Hindlimb muscle (tissue), 1 donor: ENCODE measurements at regions not wholly inside any gene's neighbourhood (a gene's known extent, or its start where the extent isn't known, plus 50 kb on each side); places are given as distances from the start of the nearest gene placed in this dataset.
"Not testable (repeated sequence)": the region's sequence is repeated elsewhere in the genome, so short reads cannot be mapped to it uniquely, and the experiment has no call there.

Experiments used
- DNase-seq: peaks from one replicate; pipeline ENCODE4 v3.0.0-alpha.2; 2013

DNA sequence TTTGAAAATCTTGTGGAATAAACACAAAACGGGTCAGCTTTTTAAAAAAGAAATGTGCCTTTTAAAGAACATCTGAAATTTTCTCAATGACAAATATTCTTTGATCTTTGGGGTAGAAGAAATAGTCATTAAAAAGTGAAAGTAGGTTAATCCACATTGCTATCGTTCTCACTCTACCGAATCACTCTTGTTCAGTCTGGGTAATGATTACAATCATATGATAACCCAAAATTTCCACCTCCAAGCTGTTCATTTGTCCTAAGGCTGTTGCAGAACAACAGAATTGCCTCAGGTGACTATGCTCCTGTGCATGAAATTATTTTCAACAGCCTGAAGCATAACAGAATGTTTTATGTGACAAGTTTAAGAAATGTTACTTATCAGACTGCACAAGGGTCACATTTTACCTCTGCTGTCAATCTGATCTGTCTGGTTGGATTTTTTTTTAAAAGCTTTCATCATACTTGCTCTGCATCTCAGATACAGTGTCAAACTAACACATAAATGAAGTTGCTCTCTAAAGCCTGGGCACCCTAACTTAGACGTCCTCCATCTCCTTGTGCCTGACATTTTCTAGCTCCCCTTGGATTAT, 227.3 kb downstream of the LURAP1L start:
- no peak for DNase-seq

DNA sequence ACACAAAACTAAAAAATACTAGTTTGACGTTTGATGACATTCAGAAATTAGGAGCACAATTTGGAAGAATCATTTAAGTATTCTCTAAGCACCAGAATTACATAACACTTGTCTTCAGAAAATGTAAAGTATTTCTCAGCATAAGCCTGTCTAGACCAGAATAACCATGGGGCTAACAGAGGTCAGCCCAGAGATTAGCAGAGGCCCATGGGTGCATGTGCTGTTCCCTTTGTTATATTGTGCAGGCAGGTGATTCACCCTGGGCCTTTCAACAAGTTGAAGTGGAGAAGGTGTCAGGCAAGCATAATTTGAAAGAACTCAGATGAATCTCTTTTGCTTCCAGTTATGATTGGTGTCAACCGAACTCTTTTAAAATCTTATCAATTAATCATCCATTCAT, 227.9 kb downstream of the LURAP1L start:
- no peak for DNase-seq

DNA sequence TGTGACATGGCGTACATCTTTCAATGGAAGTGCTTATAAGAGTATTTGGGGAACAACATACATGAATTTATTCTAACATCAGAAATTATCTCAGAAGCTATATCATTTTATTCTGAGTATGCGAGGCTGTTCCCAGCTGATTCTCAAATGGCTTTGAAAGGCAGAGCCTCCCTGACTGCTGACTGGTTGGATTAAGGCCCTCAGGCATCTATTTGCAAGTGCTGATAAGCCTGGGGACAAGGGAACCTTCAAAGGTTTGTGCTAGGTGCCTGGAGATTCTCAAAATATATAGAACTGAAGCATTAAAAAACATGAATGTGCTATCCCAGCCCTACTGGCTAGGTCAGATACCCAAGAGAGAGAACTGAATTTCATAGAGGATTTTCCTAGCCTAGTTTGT, 235.1 kb downstream of the LURAP1L start:
- DNase-seq, result no peak

DNA sequence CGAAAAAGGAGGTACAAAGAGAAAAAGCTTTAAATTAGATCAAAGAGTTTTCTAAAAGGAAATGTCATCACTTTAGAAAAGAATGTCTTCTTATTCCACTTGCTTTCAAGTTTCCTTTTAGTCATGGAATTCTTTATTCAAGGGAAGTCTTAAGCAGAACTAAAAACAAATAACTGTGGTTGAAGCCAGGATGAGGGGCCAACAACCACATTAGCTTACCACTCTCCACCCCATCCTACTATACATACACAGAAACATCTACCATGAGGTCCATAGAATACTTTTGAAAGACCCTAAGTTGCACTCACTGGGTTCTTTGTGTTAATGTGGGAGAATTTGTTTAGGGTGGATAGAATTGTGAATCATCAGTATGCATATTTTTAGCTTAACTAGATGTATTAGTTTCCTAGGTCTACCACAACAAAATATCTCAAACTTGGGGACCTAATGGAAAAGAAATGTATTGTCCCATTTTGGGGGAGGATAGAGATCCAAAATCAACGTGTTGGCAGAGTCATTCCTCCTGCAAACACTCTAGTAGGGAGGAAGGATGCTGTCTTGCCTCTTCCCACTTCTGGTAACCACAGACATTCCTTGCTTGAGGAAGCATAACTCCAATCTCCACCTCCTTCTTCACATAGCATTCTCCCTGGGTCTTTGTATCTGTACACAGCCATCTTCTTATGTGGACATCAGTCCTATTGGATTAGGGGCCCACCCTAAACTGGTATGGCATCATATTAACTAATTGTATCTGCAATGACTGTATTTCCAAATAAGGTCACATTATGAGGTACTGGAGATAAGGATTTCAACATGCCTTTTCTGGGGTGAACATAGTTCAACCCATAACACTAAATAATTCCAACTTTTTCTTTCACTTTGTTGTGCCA, 239.4 kb downstream of the LURAP1L start:
- DNase-seq, result no peak

DNA sequence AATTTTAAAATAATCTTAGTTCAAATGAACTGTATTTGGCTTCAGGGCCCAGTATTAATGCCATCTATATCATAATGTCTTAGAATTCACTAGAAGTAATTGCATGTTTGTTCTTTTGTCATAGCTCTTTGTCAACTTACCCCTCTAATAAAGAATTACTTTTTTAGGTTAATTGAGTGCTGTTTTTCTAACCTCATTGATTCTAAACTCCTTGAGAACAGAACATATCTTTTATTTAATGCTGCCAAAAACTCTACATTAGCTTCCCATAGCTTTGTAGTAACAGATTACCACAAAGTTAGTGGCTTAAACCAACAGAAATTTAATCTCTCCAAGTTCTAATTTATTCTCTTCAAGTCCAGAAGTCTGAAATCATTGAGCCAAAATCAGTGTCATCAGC, 242.4 kb downstream of the LURAP1L start:
- DNase-seq, result no peak

DNA sequence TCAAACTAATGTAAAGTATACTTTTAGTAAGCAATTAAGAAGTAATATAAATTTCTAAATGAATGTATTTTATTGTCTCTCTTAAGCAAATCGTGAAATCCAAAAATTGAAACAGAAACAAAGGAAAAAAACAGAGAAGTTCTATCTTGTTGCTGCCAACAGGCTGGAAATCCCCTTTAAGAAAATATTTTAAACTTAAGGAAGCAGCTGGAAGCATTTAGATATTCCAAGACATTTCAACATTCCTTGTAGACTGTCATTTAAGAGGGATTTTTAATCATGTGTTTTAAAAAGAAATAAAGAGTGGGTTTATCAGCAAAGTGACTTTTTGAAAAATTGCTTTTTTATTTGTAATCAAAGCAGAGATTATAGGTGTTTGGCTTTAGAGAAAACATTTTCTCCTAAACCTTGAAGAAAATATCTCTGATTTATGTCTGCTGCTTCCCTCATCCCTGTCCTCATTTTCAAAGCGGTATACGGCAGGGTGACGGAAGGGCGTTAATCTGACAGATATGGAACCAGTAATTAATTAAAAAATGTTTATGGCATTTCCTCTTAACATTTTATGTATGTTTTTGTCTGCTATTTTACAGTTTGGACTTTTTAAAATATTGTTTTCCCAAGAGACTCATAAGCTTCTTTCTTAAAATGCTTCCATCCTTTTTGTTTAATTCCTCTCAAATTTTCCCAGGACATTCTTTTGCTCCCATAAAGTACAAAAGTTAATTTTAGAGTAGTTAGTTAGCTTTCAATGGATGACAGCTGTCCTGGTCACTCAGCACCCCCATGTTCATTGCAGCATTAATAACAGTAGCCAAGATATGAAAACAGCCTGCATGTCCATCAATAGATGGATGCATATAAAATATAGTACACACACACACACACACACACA, 245.6 kb downstream of the LURAP1L start:
- DNase-seq, result peak; percentile 51

DNA sequence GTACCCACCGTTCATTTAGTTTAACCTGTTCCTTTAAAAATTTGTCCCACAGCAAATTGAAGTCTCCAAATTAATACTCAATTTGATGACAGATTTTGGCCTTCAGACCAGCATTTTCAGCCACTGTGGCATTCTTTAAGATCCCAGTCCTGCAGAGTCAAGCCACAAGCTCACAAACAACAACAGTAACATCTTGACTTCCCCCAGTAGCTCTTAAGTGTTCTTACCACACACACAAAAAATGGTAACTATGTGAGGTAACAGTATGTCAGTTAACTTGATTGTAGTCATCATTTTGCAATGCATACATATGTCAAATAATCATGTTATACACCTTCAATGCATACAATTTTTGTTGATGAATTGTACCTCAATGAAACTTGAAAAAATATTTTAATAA, 247.9 kb downstream of the LURAP1L start:
- no peak for DNase-seq

DNA sequence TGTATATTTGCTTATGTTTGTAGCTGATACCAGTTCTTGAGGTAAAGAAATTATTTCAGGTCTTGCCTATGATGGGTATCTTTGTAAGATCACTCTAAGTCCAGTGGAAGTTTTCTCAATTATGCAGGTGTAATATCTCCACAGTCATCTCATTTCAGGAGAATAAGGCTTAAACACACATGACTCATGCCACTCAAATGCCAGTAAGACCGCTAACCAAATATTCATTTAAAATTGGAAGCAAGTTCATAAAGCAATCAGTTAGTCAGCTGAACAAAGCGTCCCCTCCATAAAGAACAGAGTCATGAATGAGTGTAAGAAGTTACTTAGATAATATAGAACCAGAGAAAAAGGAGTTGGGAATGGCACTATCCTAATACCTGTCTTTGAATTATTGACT, 248.7 kb downstream of the LURAP1L start:
- no peak for DNase-seq

DNA sequence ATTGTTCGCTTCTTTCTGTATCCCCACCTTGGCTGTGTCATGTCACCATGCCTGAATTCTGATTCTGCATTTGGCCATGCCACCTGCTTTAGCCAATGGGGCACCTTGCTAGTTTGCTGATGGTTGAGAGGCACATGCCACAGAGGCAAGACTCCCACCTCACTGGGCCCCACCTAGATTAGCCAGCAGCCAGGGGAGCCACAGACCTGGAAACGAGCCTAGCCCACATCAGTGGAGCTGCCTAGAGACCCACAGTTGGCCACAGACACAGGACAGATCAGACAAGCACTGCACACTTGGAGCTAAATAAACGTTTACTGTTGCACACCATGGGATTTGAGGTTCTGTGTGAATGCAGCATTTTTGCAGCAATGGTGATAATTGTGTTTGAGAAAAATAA, 252.1 kb downstream of the LURAP1L start:
- DNase-seq, result no peak

DNA sequence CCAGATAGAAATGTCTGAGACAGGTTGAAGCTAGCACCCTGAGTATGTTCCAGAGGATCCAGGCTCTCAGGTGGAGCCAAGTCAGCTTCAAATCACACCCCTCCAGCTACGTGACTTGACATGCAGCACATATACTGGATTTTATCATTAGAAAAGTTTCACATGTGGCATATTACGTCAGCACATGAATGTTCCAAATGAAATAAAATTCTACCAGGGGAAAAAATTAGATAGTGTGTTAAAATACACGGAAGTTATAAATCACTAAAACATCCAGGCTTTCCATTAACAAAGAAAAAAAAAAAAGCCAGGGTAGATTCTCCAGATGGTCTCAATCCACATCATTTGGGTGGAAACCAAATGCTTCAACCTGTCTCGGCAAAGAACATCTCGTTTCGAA, 251.6 kb downstream of the MPDZ start:
- peak; percentile 32 for DNase-seq

DNA sequence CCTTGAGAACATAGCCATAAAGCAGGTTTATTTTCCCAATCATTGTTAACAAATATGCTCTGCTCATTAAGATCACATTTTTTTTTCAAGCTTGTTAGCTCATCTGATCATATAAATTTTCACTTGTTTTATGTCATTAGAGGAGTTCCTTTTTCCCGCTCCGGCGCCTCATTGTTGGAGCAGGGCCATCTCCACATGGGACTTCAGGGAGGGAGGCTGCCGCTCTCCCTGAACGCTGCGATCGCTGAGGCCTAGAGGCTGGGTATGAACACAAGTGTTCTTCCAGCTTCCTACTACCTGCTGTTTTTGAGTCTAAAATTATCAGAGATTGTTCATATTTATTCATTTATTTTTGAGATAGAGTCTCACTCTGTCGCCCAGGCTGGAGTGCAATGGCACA, 246.9 kb downstream of the MPDZ start:
- no peak for DNase-seq

DNA sequence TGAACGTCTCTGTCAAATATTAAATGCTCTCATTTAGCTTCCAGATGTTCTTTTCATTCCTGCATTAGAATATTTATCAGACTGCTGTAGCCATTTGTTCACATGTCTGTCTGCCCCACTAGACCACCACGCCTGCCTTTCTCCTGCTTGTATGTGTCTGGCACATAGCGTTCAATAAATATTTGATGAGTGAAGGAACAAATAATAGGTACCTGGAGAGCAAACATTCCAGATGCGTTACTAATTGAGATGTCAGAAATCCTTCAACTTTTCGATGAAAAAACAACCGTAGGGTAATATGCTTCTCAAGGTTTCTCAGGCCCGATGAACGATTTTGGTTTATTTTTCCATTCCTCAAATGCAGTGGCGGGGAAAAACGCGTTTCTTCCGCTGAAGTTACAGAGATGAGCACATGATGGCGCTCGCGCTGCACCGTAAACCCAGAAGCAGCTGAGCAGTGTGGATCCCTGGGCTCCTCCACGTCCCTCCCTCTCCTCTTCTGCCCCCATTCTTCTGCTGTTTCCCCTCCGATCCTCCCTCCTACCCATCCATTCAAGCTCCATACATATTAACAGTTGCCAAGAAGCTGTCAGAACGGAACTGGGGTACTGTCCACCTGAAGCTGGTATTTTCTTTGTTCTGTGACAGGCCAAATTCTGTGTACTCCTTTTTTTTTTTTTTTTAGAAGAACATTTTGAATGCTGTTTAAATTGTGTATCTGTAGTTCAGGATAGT, 245.4 kb downstream of the MPDZ start:
- DNase-seq, result peak; percentile 88

DNA sequence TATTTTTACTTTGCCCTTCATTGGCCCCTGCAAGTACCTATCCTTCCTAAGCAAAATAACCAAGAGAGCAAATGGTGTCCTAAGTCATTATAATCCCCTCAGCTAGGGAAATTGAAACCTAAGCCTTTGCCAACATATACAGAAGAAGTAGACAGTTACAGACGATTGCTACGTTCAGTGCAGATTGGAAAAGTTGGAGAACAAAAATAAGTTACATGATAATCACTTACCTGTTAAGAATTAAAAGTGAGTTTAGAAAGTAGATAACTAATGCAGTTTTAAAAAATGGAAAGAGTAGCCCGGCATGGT, 244.8 kb downstream of the MPDZ start:
- DNase-seq, result no peak

DNA sequence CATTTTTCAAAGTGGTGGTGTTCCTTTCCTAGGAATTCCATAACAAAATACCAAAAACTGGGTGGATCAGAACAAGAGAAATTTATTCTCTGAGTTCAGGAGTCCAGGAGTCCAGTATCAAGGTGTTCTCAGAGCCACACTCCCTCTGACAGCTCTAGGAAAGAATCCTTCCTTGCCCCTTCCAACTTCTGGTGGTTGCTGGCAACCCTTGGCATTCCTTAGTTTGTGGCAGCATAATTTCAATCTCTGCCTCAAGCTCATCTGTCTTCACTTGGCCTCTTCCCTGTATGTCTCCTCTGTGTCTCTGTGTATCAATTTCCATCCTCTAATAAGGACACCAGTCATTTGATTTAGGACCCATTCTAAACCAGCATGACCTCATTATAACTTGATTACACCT, 243.7 kb downstream of the MPDZ start:
- DNase-seq, result no peak

DNA sequence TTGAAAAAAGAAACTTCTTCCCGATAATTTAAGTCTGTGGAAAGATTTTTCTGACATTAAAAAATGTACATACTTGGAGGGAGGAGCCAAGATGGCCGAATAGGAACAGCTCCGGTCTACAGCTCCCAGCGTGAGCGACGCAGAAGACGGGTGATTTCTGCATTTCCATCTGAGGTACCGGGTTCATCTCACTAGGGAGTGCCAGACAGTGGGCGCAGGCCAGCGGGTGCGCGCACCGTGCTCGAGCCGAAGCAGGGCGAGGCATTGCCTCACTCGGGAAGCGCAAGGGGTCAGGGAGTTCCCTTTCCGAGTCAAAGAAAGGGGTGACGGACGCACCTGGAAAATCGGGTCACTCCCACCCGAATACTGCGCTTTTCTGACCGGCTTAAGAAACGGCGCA, 241.7 kb downstream of the MPDZ start:
- DNase-seq, result not testable (repeated sequence)

DNA sequence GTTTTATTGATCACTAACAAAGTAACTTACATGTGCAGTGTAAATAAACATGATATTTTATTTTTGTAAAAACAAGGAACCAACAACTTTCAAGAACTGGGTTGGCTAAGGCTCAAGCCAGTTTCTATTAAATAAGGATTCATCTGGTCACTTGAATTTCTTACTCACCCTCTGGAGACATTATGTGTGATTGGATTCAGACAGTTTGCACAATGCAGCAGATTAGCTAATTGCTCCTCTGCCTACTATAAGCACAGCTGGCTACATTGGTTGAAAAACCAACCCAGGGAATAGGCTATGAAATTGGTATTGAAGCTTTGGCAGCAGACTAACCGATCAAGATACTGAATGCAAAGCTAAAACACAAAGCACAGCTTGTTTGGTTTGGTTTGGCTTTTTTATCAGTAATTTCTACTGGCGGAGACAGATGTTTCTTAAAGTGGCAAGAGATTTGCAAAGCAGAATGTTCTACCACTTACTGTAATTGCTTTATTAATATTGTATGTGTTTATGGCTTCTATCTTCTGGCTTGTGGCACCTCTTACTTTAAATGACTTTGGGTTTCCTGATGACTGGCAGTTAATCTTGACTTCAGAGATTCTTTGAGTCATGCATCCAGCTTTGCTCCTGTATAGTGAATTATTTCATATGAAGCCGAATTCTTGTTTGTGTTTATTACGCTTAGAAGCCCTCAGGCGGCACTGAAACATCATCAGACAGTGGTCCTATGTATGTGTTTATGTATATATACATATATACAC, 231.5 kb downstream of the MPDZ start:
- DNase-seq, result no peak

DNA sequence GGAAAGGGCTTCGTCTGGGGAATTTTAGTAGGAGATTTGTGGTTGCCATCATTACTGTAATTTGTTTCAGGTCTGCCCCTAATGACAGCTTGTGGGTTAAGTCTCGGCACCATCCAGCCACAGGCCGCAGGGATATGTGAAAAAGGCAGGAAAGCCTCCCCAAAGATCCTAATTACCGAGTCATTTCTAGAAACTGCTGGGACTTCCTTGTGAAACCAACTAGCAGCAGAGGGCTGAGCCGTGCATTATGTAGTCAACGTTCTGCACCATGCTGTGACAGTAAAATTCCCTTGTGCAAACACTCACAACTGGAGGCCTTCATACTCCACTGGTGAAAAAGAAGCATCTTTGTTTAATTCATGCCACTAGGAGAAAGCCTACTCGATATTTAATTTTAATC, 230.3 kb downstream of the MPDZ start:
- DNase-seq, result no peak

DNA sequence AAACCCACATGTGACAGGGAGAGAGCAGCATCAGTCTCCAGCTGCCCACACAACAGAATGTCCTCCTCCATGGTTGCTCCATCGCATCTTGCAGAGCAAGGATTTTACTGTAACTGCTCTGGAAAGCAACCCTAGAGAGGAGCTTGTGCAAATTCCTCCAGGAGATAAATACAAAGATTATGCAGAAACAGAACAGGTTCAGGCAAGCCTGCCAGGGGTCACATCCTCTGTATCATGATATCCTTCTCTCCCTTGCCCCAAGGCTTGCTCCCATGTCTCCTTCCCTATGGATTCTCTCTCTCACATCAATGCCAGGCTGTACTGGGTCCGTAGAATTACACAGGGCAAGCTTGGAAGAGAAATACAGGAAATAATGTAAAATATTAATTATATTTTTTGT, 226.0 kb downstream of the MPDZ start:
- no peak for DNase-seq

DNA sequence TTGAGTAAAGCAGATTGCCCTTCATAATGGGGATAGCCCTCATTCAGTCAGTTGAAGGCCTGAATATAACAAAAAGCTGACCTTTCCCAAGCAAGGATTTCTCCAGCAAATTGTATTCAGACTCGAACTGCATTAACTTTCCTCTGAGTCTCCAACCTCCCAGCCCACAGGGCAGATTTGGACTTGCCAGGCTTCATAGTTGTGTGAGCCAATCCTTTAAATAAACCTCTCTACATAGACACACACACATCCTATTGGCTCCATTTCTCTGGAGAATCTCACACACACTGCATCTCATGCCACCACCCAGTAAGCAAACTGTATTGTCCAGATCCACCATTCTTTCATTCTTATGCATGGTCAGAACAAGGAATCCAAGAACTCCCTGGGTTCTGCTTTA, 225.1 kb downstream of the MPDZ start:
- DNase-seq, result no peak
